Activated naive CD8-positive, alpha-beta T cell treated with anti-CD3 and anti-CD28 coated beads, Interleukin-2, amount 10 ng/mL, durations not matched to agents 7 days and 5 days (primary cell): ENCODE measurements at regions not wholly inside any gene's neighbourhood (a gene's known extent, or its start where the extent isn't known, plus 50 kb on each side); places are given as distances from the start of the nearest gene placed in this dataset.

Experiments
- ATAC-seq: fragments of 150-1000 bp; cut with Tn5 transposase; one replicate; pipeline ENCODE4 v1.10.0; 2021; ENCODE audit warnings: low read depth, moderate library complexity
- POLR2A ChIA-PET: fragments of 350-600 bp; sonication (Branson Sonifier 250); formaldehyde crosslinking; loops from one replicate; lab custom pipeline; 2021; ENCODE audit warnings: antibody characterized with exemption; lab: Charles Lee
- DNase-seq: peaks from one replicate; pipeline ENCODE4 v3.0.0; 2021
- H3K27ac Mint-ChIP-seq: one replicate; pipeline ENCODE4 v1.8.0; 2022; ENCODE audit warnings: mild to moderate bottlenecking, mixed read lengths
- H3K27me3 Mint-ChIP-seq: one replicate; pipeline ENCODE4 v1.8.0; 2022; ENCODE audit warnings: mild to moderate bottlenecking, moderate library complexity, mixed read lengths
- H3K36me3 Mint-ChIP-seq: one replicate; pipeline ENCODE4 v1.8.0; 2021; ENCODE audit warnings: mild to moderate bottlenecking, mixed read lengths
- H3K4me1 Mint-ChIP-seq: one replicate; pipeline ENCODE4 v1.8.0; 2021; ENCODE audit warnings: mixed read lengths
- H3K4me3 Mint-ChIP-seq: one replicate; pipeline ENCODE4 v1.8.0; 2022; ENCODE audit warnings: mild to moderate bottlenecking, moderate library complexity, mixed read lengths
- H3K9me3 Mint-ChIP-seq: one replicate; pipeline ENCODE4 v1.8.0; 2021; ENCODE audit warnings: mixed read lengths

DNA sequence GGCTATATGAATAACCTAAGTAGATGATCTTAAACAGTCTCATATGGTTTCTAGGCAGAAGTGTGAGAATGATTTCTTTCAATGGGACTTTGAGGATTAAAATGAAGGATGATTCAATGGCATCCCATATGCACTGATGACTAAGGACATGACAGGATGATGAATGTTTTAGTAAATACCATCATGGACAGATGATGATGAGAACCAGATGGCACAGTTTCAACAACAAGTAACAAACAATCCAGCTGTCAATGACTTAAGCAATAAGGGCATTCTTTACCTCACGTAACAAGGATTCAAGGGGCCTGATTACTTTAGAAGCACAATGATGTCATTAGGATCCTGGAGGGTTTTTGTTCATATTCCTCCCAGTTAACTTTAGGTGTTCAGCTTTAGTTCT lies 2678.4 kb downstream of the PCDH9 start:
- H3K4me3 Mint-ChIP-seq = no peak overlapping the region

DNA sequence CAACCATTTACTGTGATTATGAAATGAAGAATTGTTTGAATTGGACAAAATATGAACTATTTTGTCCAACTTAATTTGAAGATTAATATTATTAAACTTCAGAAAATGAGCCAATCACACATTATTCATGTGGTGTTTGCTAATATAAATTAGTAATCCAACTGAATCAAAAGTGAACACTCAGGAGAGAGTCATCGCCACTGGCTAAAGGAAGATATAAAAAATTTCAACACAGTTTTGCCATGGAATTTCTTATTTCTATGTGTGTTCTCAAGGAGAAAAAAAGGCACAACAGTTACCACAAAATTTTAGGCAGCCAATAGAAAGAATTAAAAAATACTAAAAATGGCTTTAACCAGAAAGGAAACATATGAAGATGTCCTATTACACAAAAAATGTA lies 2683.8 kb downstream of the PCDH9 start:
- Mint-ChIP-seq H3K9me3 (peaks cover 2% of the 10 kb centered on the region), H3K27ac (no peak overlapping the region), H3K36me3 (no peaks in the 10 kb centered on the region), H3K27me3 (no peaks in the 10 kb centered on the region), H3K4me3 (no peak overlapping the region), H3K4me1 (no peaks in the 10 kb centered on the region)
- POLR2A ChIA-PET = no interaction called here
- ATAC-seq (no peak), DNase-seq (no peak)

More for the DNA sequence above, 2678.4 kb downstream of the PCDH9 start:
- POLR2A ChIA-PET = no interaction called here
- Mint-ChIP-seq H3K9me3 (peaks cover 2% of the 10 kb centered on the region), H3K36me3 (no peaks in the 10 kb centered on the region), H3K4me1 (no peaks in the 10 kb centered on the region), H3K27me3 (no peaks in the 10 kb centered on the region), H3K27ac (no peak overlapping the region)
- no peak for DNase-seq
- no peak for ATAC-seq

DNA sequence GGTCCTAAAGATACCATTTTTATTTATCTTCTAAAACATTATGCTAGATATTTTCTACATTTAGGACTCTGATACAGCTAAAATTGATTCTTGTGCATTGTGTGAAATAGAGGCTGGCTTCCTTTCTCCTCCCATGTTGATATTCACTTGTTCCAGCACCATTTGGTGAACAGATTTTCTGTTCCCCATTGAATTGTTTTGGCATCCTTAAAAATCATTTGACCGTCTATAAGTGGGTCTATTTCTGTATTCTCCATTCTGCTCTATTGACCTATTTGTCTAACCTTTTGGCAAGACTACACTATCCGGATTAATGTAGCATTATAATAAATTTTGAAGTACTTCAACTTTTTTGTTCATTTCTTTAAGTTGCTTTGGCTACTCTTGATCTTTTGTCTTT lies 2689.2 kb downstream of the PCDH9 start:
- Mint-ChIP-seq H3K36me3 (no peaks in the 10 kb centered on the region), H3K4me3 (no peak overlapping the region), H3K9me3 (no peaks in the 10 kb centered on the region), H3K4me1 (no peaks in the 10 kb centered on the region), H3K27me3 (no peaks in the 10 kb centered on the region), H3K27ac (no peak overlapping the region)
- no peak for DNase-seq
- POLR2A ChIA-PET = no interaction called here
- no peak for ATAC-seq

DNA sequence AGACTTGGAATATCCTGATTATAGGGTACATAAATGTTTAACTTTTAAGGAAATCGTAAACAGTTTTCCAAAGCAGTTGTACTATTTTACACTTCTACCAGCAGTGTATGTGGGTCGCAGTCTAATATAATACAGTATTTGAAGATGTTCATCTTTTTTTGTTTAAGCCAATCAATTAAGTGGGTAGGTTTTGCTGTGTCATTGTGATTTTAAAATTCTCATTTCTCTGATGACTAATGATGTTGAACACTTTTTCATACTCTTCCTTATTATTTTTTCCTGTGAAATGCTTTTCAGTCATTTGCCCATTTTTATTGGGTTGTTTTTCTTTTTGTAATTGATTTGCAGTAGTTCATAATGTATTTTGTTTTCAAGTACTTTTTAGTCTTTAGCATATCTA lies 2689.7 kb downstream of the PCDH9 start:
- DNase-seq (no peak), ATAC-seq (no peak)
- no peak overlapping the region for H3K27ac Mint-ChIP-seq
- no peaks in the 10 kb centered on the region for H3K36me3 Mint-ChIP-seq
- no peak overlapping the region for H3K4me3 Mint-ChIP-seq
- H3K4me1 Mint-ChIP-seq = no peaks in the 10 kb centered on the region
- no peaks in the 10 kb centered on the region for H3K27me3 Mint-ChIP-seq
- POLR2A ChIA-PET = no interaction called here
- H3K9me3 Mint-ChIP-seq = no peaks in the 10 kb centered on the region

DNA sequence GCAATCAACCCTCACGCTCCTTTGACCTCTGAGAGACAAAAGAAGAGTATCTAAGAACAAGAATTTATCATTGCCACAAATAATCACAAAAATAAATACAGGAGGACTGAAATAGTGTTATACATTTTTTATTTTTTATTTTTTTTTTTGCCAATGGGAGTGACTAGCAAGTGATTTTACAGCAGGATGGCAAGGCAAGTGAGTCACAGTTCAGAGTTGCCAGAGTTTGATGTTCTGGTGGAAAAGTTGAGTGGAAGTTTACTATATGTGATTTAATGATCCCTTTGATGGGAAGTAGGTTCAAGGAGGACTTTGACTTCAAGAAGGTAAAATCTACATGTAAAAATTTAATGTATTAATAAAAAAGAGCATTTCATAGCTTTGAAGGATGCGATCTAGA lies 2691.4 kb downstream of the PCDH9 start:
- H3K4me3 Mint-ChIP-seq = no peak overlapping the region
- POLR2A ChIA-PET = no interaction called here
- no peaks in the 10 kb centered on the region for H3K9me3 Mint-ChIP-seq
- H3K27me3 Mint-ChIP-seq = no peaks in the 10 kb centered on the region
- DNase-seq (no peak), ATAC-seq (no peak)
- H3K4me1 Mint-ChIP-seq = no peaks in the 10 kb centered on the region
- no peak overlapping the region for H3K27ac Mint-ChIP-seq
- H3K36me3 Mint-ChIP-seq = no peaks in the 10 kb centered on the region

DNA sequence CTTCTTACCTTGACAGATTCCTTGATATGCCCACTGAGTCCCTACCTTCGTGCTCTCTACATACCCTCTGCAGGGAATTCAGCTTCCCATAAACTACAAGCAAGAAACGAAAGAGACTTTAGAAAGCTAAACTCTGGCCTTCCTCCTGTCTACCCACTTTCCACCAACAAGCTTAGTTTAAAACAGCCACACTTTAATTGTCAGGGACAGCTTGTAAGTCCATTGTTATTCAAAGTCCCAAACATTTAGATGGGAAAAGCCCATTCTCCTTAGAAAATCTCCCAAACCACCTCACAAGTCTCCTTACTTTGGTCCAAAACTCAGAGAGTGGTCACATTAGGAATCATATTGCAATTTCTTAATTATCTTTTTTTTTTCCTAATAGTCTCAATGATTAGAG lies 2695.8 kb downstream of the PCDH9 start:
- H3K36me3 Mint-ChIP-seq = no peaks in the 10 kb centered on the region
- H3K27me3 Mint-ChIP-seq = no peaks in the 10 kb centered on the region
- H3K4me3 Mint-ChIP-seq = no peak overlapping the region
- no peaks in the 10 kb centered on the region for H3K9me3 Mint-ChIP-seq
- DNase-seq (no peak), ATAC-seq (no peak)
- no peaks in the 10 kb centered on the region for H3K4me1 Mint-ChIP-seq
- no peak overlapping the region for H3K27ac Mint-ChIP-seq
- POLR2A ChIA-PET = no interaction called here

DNA sequence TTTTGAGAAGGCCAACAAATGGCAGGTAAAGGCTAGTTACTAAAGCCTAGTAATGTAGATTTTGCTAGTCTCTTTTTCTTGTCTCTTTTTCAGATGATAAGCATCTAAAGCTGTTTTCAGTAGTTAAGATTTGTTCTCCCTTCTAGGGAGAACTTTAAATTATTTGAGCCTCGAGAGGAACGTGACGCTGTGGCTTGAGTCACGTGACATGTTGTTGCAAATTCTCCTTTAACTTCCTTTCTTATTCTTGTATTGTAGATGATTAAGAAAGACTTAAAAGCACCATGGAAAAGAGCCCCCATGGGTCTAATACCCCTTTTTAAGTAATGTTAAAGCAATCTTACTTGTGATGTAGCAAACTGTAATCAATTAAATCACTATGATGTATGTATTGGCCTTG lies 2698.7 kb downstream of the PCDH9 start:
- H3K4me3 Mint-ChIP-seq = no peak overlapping the region
- no peaks in the 10 kb centered on the region for H3K27me3 Mint-ChIP-seq
- H3K4me1 Mint-ChIP-seq = no peaks in the 10 kb centered on the region
- H3K27ac Mint-ChIP-seq = no peak overlapping the region
- DNase-seq = no peak
- no peak for ATAC-seq
- no peaks in the 10 kb centered on the region for H3K36me3 Mint-ChIP-seq
- POLR2A ChIA-PET = no interaction called here
- no peaks in the 10 kb centered on the region for H3K9me3 Mint-ChIP-seq

DNA sequence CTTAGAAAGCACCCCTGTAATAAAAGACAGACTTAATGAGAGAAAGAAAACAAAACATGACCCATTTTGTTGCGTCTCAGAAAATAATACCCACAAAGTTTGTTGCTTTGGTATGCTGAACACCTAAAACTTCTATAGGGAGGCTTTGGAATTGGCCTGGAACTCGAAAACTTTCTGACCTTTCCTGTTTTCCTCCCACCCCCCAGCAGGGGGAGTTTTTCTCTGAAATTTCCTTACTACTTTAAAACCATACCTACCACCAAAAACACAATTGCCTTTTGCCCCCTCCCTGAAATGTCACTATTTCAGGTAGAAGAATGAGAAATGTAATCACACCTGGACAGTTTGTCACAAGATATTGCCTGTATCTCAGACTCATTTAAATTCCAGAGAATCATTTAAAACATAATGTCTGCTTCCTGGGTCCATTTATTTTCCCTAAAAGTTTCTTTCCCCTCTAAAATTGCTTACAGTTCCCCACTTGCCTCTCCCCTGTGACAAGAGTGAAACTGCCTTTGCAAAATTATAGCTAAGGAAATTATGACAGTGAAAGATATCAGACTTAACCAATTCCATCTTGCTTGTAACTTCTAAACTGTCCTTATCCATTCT lies 2700.2 kb downstream of the PCDH9 start:
- Mint-ChIP-seq H3K4me1 (no peaks in the 10 kb centered on the region), H3K4me3 (no peak overlapping the region), H3K36me3 (no peaks in the 10 kb centered on the region), H3K27ac (no peak overlapping the region), H3K9me3 (peaks cover 1% of the 10 kb centered on the region), H3K27me3 (no peaks in the 10 kb centered on the region)
- DNase-seq (no peak), ATAC-seq (no peak)
- POLR2A ChIA-PET = no interaction called here

DNA sequence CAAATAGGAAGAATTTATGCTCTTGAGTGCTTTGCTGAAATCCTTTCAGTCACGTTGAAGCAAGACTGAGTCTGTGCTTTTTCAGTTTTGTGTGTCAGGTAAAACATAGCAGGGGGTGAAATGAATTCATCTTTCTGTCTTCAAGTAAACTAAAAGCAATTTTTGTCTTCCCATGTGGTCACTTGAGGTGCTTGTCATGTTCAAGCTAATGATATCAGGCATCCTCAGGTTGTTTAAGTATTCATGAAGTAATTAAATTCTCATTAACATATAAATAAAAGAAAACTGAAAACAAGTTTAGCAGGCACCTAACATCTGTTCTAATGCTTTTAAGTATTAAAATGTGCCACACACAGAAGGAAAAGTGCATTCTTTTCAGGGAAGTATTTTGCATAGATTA lies 2701.3 kb downstream of the PCDH9 start:
- Mint-ChIP-seq H3K4me1 (no peaks in the 10 kb centered on the region), H3K36me3 (no peaks in the 10 kb centered on the region), H3K4me3 (no peak overlapping the region), H3K27ac (no peak overlapping the region), H3K27me3 (no peaks in the 10 kb centered on the region), H3K9me3 (peaks cover 1% of the 10 kb centered on the region)
- DNase-seq (no peak), ATAC-seq (no peak)
- POLR2A ChIA-PET = no interaction called here

DNA sequence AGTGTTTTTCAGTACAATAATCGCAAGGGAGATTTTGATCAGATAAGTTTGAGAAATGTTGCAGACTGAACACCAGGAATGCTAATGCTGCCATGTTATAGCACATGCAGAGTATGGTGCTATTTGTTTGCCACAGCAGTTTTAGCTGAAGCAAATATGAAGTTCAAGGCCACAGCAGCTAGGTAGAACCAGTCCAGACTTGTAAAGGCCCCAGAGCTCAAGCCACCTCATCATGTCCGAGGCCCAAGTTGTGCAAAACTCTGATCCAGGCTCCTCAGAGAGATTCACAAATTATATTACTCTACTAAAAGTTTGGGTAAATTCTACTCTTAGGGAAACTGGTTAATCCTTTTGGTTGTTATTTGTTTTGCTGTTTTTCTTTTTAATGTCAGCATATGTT lies 2702.6 kb downstream of the PCDH9 start:
- Mint-ChIP-seq H3K4me1 (no peaks in the 10 kb centered on the region), H3K27me3 (no peaks in the 10 kb centered on the region), H3K4me3 (no peak overlapping the region), H3K9me3 (peaks cover 1% of the 10 kb centered on the region), H3K36me3 (no peaks in the 10 kb centered on the region), H3K27ac (no peak overlapping the region)
- ATAC-seq (no peak), DNase-seq (no peak)
- POLR2A ChIA-PET = no interaction called here

DNA sequence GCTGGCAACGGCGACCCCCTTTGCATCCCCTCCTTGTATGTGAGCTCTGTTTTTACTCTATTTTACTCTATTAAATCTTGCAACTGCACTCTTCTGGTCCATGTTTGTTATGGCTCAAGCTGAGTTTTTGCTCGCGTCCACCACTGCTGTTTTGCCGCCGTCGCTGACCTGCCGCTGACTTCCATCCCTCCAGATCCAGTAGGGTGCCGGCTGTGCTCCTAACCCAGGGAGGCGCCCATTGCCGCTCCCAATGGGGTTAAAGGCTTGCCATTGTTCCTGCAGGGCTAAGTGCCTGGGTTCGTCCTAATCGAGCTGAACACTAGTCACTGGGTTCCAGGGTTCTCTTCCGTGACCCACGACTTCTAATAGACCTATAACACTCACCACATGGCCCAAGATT lies 2704.4 kb downstream of the PCDH9 start:
- Mint-ChIP-seq H3K36me3 (no peaks in the 10 kb centered on the region), H3K27me3 (no peaks in the 10 kb centered on the region), H3K9me3 (peaks cover 1% of the 10 kb centered on the region), H3K27ac (no peak overlapping the region), H3K4me1 (no peaks in the 10 kb centered on the region), H3K4me3 (no peak overlapping the region)
- ATAC-seq (no peak), DNase-seq (no peak)
- POLR2A ChIA-PET = no interaction called here

DNA sequence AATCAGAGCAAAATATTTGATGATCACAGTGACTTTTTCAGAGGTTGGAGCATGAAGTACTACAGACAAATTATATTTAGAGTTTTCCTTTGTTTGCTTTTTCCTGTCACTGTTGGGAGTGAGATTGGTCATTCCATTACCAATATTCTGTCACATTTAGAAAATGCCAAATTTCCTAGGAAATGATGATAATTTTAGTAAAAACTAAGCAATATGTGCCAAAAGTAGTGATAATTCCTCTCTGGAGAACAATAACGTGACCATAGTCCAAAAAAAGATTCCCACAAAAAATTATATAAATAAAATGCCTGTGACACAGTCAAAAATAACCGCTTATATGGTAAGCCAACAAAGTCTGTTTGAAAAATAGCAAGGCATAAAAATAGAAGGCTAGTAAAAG lies 2719.4 kb downstream of the PCDH9 start:
- Mint-ChIP-seq H3K27me3 (no peaks in the 10 kb centered on the region), H3K9me3 (peaks cover 7% of the 10 kb centered on the region), H3K36me3 (no peaks in the 10 kb centered on the region), H3K27ac (no peak overlapping the region), H3K4me3 (no peak overlapping the region), H3K4me1 (no peaks in the 10 kb centered on the region)
- POLR2A ChIA-PET = no interaction called here
- ATAC-seq = no peak
- DNase-seq = no peak

DNA sequence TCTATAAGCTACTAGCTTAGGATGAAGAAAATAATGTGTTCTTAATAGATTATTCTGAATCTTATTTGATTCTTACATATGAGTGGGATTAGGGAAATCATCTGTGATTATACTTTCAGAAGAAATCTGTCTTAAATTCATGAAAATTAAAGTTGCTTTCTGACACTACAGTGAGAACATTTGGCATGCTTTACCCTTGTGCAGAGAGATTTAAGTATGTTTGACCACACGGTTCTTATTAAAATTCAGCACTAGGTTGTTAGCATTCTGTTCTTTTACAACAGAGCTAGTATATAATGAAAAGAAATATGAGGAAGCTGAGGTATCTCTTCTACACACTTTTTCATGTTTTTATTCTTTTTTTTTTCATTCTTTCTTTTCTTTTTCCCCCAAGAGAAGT lies 2723.9 kb downstream of the PCDH9 start:
- Mint-ChIP-seq H3K9me3 (peaks cover 4% of the 10 kb centered on the region), H3K36me3 (no peaks in the 10 kb centered on the region), H3K27ac (no peak overlapping the region), H3K4me1 (no peaks in the 10 kb centered on the region), H3K27me3 (no peaks in the 10 kb centered on the region), H3K4me3 (no peak overlapping the region)
- ATAC-seq (no peak), DNase-seq (no peak)
- POLR2A ChIA-PET = no interaction called here

DNA sequence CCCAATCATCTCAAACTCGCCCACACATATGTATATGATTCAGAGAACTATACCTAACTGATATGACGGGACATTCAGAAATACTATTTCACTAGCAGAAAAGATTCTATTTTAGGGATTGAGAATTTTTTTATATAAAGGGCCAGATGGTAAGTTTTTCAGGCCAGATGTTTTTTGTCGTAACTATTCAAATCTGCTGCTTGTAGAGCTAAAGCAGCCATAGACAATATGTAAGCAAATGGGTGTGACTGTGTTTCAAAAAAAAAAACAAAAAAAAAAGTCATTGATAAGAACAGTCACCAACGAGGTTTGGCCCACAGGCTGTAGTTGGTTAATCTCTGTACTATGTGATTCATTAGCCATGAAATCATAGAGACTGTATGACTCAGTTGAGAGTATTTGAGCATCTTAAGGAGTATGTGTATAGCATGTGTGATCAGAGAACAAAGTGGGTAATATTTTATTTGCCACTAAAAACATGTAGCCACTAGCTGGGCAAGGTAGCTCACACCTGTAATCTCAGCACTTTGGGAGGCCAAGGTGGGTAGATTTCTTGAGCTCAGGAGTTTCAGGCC lies 2724.7 kb downstream of the PCDH9 start:
- H3K27me3 Mint-ChIP-seq = no peaks in the 10 kb centered on the region
- peaks cover 4% of the 10 kb centered on the region for H3K9me3 Mint-ChIP-seq
- H3K36me3 Mint-ChIP-seq = no peaks in the 10 kb centered on the region
- H3K4me1 Mint-ChIP-seq = no peaks in the 10 kb centered on the region
- H3K27ac Mint-ChIP-seq = no peak overlapping the region
- POLR2A ChIA-PET = no interaction called here
- no peak for ATAC-seq
- no peak for DNase-seq
- no peak overlapping the region for H3K4me3 Mint-ChIP-seq

DNA sequence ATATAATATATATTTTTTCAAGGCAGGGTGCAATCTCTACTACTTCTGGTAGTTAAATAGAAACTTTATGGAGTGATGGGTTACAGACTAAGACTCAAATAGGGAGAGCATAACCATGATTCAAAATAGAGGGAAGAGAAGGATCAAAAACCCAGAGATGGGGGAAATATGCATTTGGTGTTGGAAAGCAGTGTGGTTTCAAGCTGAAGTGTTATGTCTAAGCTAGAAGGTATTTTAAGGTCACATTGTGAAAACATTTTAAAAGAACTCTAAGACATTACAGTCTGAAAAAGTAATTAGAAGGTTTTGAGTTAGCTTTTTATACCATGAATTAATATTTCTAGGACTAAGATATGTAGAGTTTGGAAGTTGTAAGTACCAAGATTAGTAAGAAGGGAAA lies 2741.4 kb downstream of the PCDH9 start:
- H3K4me1 Mint-ChIP-seq = no peaks in the 10 kb centered on the region
- no peaks in the 10 kb centered on the region for H3K36me3 Mint-ChIP-seq
- H3K9me3 Mint-ChIP-seq = peaks cover 3% of the 10 kb centered on the region
- no peak for DNase-seq
- no peaks in the 10 kb centered on the region for H3K27me3 Mint-ChIP-seq
- H3K27ac Mint-ChIP-seq = no peak overlapping the region
- H3K4me3 Mint-ChIP-seq = no peak overlapping the region
- ATAC-seq = no peak
- POLR2A ChIA-PET = no interaction called here
